GM19035 (cell line): ENCODE measurements at regions not wholly inside any gene's neighbourhood (a gene's known extent, or its start where the extent isn't known, plus 50 kb on each side); places are given as distances from the start of the nearest gene placed in this dataset.
"Not testable (repeated sequence)": the region's sequence is repeated elsewhere in the genome, so short reads cannot be mapped to it uniquely, and the experiment has no call there.

Experiments used
- ATAC-seq: cut with Tn5 transposase; IDR thresholded peaks from one replicate; pipeline ENCODE4 v1.9.1; 2021; ENCODE audit not compliant: unreplicated experiment

- no peak for ATAC-seq
Observed at GRCh38 chr6:86738078-86738477, 199.2 kb upstream of the HTR1E start.

GRCh38 chr6:86731631-86732030, 205.7 kb upstream of the HTR1E start:
- ATAC-seq, result not testable (repeated sequence)

GRCh38 chr6:86730772-86731171, 206.6 kb upstream of the HTR1E start:
- ATAC-seq, result not testable (repeated sequence)

GRCh38 chr6:86730216-86730615, 207.1 kb upstream of the HTR1E start:
- no peak for ATAC-seq

GRCh38 chr6:86728976-86729375, 208.4 kb upstream of the HTR1E start:
- ATAC-seq, result no peak

- no peak for ATAC-seq
Observed at GRCh38 chr6:86724695-86725094, 212.6 kb upstream of the HTR1E start.

- no peak for ATAC-seq
Observed at GRCh38 chr6:86723729-86724128, 213.6 kb upstream of the HTR1E start.

- ATAC-seq, result no peak
Observed at GRCh38 chr6:86723151-86723550, 214.2 kb upstream of the HTR1E start.

- no peak for ATAC-seq
Observed at GRCh38 chr6:86722131-86722530, 215.2 kb upstream of the HTR1E start.

- no peak for ATAC-seq
Observed at GRCh38 chr6:86715676-86716075, 221.7 kb upstream of the HTR1E start.

- ATAC-seq, result no peak
Observed at GRCh38 chr6:86712039-86712438, 225.3 kb upstream of the HTR1E start.

GRCh38 chr6:86707545-86708120, 229.7 kb upstream of the HTR1E start:
- no peak for ATAC-seq

- ATAC-seq, result no peak
Observed at GRCh38 chr6:86706449-86706848, 230.9 kb upstream of the HTR1E start.

GRCh38 chr6:86701228-86701627, 236.1 kb upstream of the HTR1E start:
- not testable (repeated sequence) for ATAC-seq

GRCh38 chr6:86686496-86686895, 250.8 kb upstream of the HTR1E start:
- ATAC-seq, result no peak

GRCh38 chr6:86685230-86685797, 252.0 kb upstream of the HTR1E start:
- ATAC-seq, result no peak

- ATAC-seq, result no peak
Observed at GRCh38 chr6:86683132-86683908, 254.0 kb upstream of the HTR1E start.

- peak; percentile 64 for ATAC-seq
Observed at GRCh38 chr6:86682297-86682696, 255.0 kb upstream of the HTR1E start.

- not testable (repeated sequence) for ATAC-seq
Observed at GRCh38 chr6:86681140-86681539, 256.2 kb upstream of the HTR1E start.

- ATAC-seq, result not testable (repeated sequence)
Observed at GRCh38 chr6:86672125-86672524, 265.2 kb upstream of the HTR1E start.

GRCh38 chr6:86657192-86657591, 280.1 kb upstream of the HTR1E start:
- ATAC-seq, result no peak

- ATAC-seq, result no peak
Observed at GRCh38 chr6:86629123-86629522, 308.2 kb upstream of the HTR1E start.
